ENCODE measurements at regions not wholly inside any gene's neighbourhood (a gene's known extent, or its start where the extent isn't known, plus 50 kb on each side); places are given as distances from the start of the nearest gene placed in this dataset.
"Not testable (repeated sequence)": the region's sequence is repeated elsewhere in the genome, so short reads cannot be mapped to it uniquely, and the experiment has no call there.

DNA sequence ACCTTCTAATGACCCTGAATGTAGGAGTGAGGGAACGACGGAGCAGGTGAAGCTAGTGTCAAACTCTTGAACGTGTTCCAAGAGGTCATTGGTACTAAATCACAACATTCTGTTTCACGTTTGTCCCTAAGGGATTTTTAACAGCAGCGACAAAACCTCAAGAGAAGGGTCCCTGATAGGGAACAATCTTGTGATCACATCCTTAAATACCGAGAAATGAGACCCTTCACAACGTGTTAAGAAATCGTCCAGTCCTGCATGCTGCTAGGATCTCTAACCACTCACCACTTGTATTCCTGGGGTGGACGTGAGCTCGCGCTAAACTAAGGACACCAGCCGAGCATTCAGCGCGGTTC is 134.1 kb upstream of the KRAS start:
- intact Hi-C loops (cut with DNase I): no loop called here
- ATAC-seq (peak; percentile 23), DNase-seq (ENCODE audit: low spot score) (no peak)

GRCh38 chr12:25384038-25384892 is 133.5 kb upstream of the KRAS start:
- intact Hi-C loops (cut with DNase I): no loop called here
- DNase-seq (ENCODE audit: low spot score) (no peak), ATAC-seq (no peak)

GRCh38 chr12:25382311-25383106 is 131.8 kb upstream of the KRAS start:
- ATAC-seq (no peak), DNase-seq (ENCODE audit: low spot score) (no peak)
- intact Hi-C loops (cut with DNase I): no loop called here

GRCh38 chr12:25377469-25378177 is 126.9 kb upstream of the KRAS start:
- no peak for ATAC-seq
- intact Hi-C loops (cut with DNase I): no loop called here

GRCh38 chr12:25376985-25377384 is 126.3 kb upstream of the KRAS start:
- no peak for ATAC-seq
- intact Hi-C loops (cut with DNase I): no loop called here
- DNase-seq (ENCODE audit: low spot score): no peak

More at GRCh38 chr12:25377469-25378177, 126.9 kb upstream of the KRAS start:
- no peak for DNase-seq (ENCODE audit: low spot score)

- intact Hi-C loops (cut with DNase I): no loop called here
These were observed 125.7 kb upstream of the KRAS start for GRCh38 chr12:25376407-25376806.

DNA sequence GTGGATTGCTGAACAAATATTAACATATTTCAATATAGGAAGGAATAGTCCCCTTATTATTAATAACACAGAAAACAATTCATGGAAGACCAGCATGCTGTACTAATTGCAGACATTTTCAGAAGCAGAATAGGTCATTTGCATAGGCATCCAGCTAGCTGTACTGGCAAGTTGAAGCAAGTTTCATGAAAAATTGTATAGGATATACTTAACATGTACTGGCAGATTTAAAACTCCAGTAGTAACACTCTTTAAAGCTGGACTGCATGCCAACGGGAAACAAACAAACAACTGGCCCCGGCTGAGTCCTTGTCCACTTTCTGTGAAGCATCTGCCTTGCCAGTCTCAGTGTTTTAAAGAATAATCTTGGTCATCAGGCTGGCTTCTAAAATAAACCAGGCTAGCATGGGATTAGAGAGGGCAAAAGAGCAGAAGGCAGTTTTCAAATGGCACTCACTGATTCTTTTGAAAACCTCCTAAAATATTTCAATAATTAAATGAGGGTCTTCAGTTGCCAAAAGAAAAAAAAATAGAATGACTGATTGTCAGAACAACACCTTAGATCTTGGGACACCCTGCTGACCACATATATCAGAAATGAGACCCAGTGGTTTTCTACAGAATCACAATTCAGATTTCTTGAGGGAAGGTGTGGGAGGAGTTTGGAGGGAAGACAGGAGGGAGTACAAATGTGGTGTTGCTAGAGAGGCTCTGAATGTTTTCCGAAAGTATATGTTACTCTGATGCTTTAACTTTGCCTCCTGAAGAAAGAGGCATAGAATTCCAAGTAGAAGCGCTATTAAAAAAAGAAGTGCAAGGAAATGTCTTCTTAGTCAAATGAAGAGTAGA is 122.5 kb upstream of the KRAS start:
- no peak for DNase-seq (ENCODE audit: low spot score)
- no peak for ATAC-seq
- intact Hi-C loops (cut with DNase I): no loop called here

More at GRCh38 chr12:25376407-25376806, 125.7 kb upstream of the KRAS start:
- ATAC-seq (no peak), DNase-seq (ENCODE audit: low spot score) (no peak)

DNA sequence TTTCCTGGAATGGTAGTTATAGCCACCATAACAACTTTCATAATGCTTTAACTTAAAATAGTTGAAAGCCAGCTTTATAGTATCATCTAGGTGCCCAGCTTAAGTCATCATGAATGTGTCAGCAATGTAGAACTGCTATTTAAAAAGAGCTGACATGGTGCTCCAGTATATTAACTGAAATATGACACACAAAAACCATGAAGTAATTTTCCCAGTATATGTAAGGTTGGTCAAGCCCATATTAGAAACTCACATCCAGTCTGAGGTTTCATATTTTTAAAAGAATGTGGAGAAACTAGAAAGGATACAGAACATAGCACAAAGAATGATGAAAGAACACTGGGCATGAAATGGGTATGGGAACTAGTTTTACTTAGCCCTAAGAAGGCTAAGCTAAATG is 121.3 kb upstream of the KRAS start:
- intact Hi-C loops (cut with DNase I): no loop called here
- ATAC-seq (no peak), DNase-seq (ENCODE audit: low spot score) (no peak)

DNA sequence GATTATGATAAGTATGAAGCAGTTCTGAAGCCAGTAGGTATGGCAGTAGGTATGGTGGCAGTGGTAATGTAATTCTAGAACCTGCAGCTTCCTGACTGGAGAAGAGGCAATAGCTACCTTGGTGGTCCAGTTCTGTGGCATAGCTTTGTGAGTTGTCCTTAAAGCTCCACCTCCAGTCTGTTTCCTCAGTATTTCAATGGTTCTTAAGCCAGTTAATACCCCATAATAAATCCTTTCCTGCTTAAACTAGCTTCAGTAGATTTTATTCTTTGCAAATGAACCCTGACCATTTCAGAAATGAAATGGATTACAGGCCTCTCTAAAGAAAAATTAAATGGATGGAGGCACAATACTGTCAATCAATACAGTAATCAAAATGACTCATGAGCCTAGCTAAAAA is 117.8 kb upstream of the KRAS start:
- DNase-seq (ENCODE audit: low spot score): no peak
- intact Hi-C loops (cut with DNase I): no loop called here
- ATAC-seq: no peak

DNA sequence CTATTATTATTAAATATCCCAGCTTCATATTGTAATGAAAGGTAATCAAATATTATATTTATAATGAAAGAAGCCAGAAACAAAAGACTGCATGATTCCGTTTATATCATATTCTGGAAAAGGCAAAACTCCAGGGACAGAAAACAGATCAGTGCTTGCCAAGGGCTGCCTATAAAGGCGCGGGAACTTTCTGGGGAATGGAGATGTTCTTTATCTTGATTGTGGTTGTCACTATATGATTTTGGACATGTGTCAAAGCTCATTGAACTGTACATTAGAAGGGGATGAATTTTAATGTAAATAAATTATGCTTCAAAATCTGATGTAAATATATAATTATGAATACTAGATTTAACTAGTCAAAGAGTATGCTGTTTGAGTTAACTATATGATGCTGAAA is 115.4 kb upstream of the KRAS start:
- intact Hi-C loops (cut with DNase I): no loop called here
- DNase-seq (ENCODE audit: low spot score) (no peak), ATAC-seq (no peak)

- intact Hi-C loops (cut with DNase I): no loop called here
- DNase-seq (ENCODE audit: low spot score) (no peak), ATAC-seq (no peak)
These were observed 114.6 kb upstream of the KRAS start for GRCh38 chr12:25365340-25365730.

- no peak for ATAC-seq
- intact Hi-C loops (cut with DNase I): no loop called here
These were observed 114.0 kb upstream of the KRAS start for GRCh38 chr12:25364529-25365339.

GRCh38 chr12:25362646-25363045 is 111.9 kb upstream of the KRAS start:
- intact Hi-C loops (cut with DNase I): no loop called here

More at GRCh38 chr12:25364529-25365339, 114.0 kb upstream of the KRAS start:
- no peak for DNase-seq (ENCODE audit: low spot score)

GRCh38 chr12:25361511-25361910 is 110.8 kb upstream of the KRAS start:
- DNase-seq (ENCODE audit: low spot score) (no peak), ATAC-seq (no peak)
- intact Hi-C loops (cut with DNase I): no loop called here

More at GRCh38 chr12:25362646-25363045, 111.9 kb upstream of the KRAS start:
- ATAC-seq (no peak), DNase-seq (ENCODE audit: low spot score) (no peak)

GRCh38 chr12:25357595-25357994 is 106.9 kb upstream of the KRAS start:
- DNase-seq (ENCODE audit: low spot score) (no peak), ATAC-seq (no peak)
- intact Hi-C loops (cut with DNase I): no loop called here

DNA sequence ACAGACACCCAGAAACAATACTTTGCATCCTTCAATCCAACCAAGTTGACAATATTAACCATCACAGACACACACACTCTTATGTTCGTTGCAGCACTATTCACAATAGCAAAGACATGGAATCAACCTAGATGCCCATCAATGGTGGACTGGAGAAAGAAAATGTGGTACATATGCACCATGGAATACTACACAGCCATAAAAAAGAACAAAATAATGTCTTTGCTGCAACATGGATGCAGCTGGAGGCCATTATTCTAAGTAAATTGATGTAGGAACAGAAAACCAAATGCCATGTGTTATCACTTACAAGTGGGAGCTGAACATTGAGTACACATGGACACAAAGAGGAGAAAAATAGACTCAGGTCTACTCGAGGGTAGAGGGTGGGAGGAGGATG is 102.2 kb upstream of the KRAS start:
- DNase-seq (ENCODE audit: low spot score); intact Hi-C loops (cut with DNase I); ATAC-seq: not testable (repeated sequence)

DNA sequence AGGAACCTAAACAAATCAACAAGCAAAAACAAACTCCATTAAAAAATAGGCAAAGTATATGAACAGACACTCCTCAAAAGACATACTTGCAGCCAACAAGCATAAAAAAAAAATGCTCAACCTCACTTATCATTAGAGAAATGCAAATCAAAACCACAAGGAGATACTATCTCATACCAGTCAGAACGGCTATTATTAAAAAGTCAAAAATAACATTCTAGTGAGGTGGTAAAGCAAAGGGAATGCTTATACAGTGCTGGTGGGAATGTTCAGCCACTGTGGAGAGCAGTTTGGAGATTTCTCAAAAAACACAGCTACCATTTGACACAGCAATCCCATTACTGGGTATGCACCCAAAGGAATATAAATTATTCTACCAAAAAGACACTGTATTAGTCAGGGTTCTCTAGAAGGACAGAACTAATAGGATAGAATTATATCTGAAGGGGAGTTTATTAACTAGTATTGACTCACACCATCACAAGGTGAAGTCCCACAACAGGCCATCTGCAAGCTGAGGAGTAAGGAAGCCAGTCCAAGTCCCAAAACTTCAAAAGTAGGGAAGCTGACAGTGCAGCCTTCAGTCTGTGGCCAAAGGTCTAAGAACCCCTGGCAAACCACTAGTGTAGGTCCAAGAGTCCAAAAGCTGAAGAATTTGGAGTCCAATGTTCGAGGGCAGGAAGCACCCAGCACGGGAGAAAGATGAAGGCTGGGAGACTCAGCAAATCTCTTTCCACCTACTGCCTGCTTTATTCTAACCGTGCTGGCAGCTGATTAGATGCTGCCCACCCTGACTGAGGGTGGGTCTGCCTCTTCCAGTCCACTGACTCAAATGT is 101.6 kb upstream of the KRAS start:
- intact Hi-C loops (cut with DNase I): no loop called here
- DNase-seq (ENCODE audit: low spot score) (no peak), ATAC-seq (no peak)

Measured in sciatic nerve (tissue), 2 donors.